Gastroesophageal sphincter (tissue), 4 donors: ENCODE measurements at regions not wholly inside any gene's neighbourhood (a gene's known extent, or its start where the extent isn't known, plus 50 kb on each side); places are given as distances from the start of the nearest gene placed in this dataset.

Experiments used
- ATAC-seq: fragments of 150-250 bp; one replicate; pipeline ENCODE4 v1.9.1; 2016; ENCODE audit warnings: mild to moderate bottlenecking, moderate library complexity
- H3K27ac ChIP-seq, 4 donors: fragments of 200-600 bp; sonication (generic) in 3 of 4; 1 replicate in 3 of 4; 2 replicates in 1 of 4; pipeline ENCODE4 v1.5.1; 2016 to 2019
- H3K27me3 ChIP-seq: fragments of 200-600 bp; sonication (generic); one replicate; pipeline ENCODE4 v1.5.1; 2019
- H3K36me3 ChIP-seq, 2 donors: fragments of 200-600 bp; sonication (generic); one replicate each; pipeline ENCODE4 v1.5.1; 2019; ENCODE audit warnings: control low read depth in 1 of 2
- H3K4me1 ChIP-seq, 3 donors: fragments of 200-600 bp; sonication (generic); 1 replicate in 2 of 3; 2 replicates in 1 of 3; pipeline ENCODE4 v1.5.1; 2016 to 2019; ENCODE audit warnings: control low read depth in 2 of 3
- H3K4me3 ChIP-seq, 2 donors: fragments of 200-600 bp; sonication (generic); one replicate each; pipeline ENCODE4 v1.5.1; 2019; ENCODE audit warnings: mild to moderate bottlenecking in 1 of 2, moderate library complexity in 1 of 2
- H3K9me3 ChIP-seq, 3 donors: fragments of 200-600 bp; sonication (generic); one replicate each; pipeline ENCODE4 v1.5.1; 2017 to 2019; ENCODE audit warnings: control low read depth in 2 of 3
- CTCF ChIP-seq, 4 experiments: fragments of 200-600 bp in 2 of 4; fragments of 450-650 bp in 2 of 4; sonication (generic) in 1 of 4; IDR thresholded peaks; one replicate each; pipeline ENCODE4 v1.5.1; 2017 to 2019; ENCODE audit warnings: antibody characterized with exemption in 4 of 4, mild to moderate bottlenecking in 2 of 4, moderate library complexity in 2 of 4
- EP300 ChIP-seq: sonication (generic); formaldehyde crosslinking; IDR thresholded peaks from one replicate; pipeline ENCODE4 v1.6.1; 2017; ENCODE audit warnings: antibody characterized with exemption, mild to moderate bottlenecking
- POLR2A ChIP-seq, 2 donors: fragments of 450-650 bp; IDR thresholded peaks; one replicate each; pipeline ENCODE4 v1.6.1; 2017; ENCODE audit warnings: antibody characterized with exemption in 2 of 2, mild to moderate bottlenecking in 2 of 2, moderate library complexity in 1 of 2
- POLR2AphosphoS5 ChIP-seq: sonication (generic); formaldehyde crosslinking; IDR thresholded peaks from one replicate; pipeline ENCODE4 v1.6.1; 2017; ENCODE audit warnings: antibody characterized with exemption
- WGBS, 2 donors: methylation state at CpG; one replicate each; pipeline ENCODE4 v1.1.5; 2018; ENCODE audit warnings: low coverage in 1 of 2; 5-methylcytosine and 5-hydroxymethylcytosine counted together

GRCh38 chr14:106209755-106210154, 683.4 kb downstream of the TMEM121 start:
- no peak for TF ChIP-seq POLR2AphosphoS5
- no peak for TF ChIP-seq EP300
- no peak for TF ChIP-seq CTCF (IDR thresholded peaks at IDR 0.05)
- TF ChIP-seq POLR2A (IDR thresholded peaks at IDR 0.05) = no peak
- Histone ChIP-seq H3K27me3 (peaks cover 43% of the 10 kb centered on the region), H3K9me3 (no peaks in the 10 kb centered on the region), H3K36me3 (no peaks in the 10 kb centered on the region), H3K4me3 (no peak overlapping the region), H3K4me1 (no peaks in the 10 kb centered on the region), H3K27ac (no peak overlapping the region)
- ATAC-seq = no peak
- WGBS, 2 donors = 65 to 83% methylated on average over 1 to 5 of the region's 7 CpGs

GRCh38 chr14:106210650-106211049, 684.3 kb downstream of the TMEM121 start:
- Histone ChIP-seq H3K27me3 (peaks cover 40% of the 10 kb centered on the region), H3K9me3 (no peaks in the 10 kb centered on the region), H3K4me3 (no peak overlapping the region), H3K27ac (no peak overlapping the region), H3K4me1 (no peaks in the 10 kb centered on the region), H3K36me3 (no peaks in the 10 kb centered on the region)
- ATAC-seq = no peak
- TF ChIP-seq POLR2A (IDR thresholded peaks at IDR 0.05) (no peak), EP300 (no peak), POLR2AphosphoS5 (no peak), CTCF (IDR thresholded peaks at IDR 0.05) (no peak)
- 36 to 49% methylated on average over 7 of the region's 7 CpGs for WGBS, 2 donors

GRCh38 chr14:106211334-106211900, 685.0 kb downstream of the TMEM121 start:
- WGBS, 2 donors = 49 to 50% methylated on average over 2 to 6 of the region's 7 CpGs
- no peaks in the 10 kb centered on the region for H3K9me3 ChIP-seq
- no peak for ATAC-seq
- H3K4me3 ChIP-seq = no peak overlapping the region
- peaks cover 40% of the 10 kb centered on the region for H3K27me3 ChIP-seq
- no peaks in the 10 kb centered on the region for H3K4me1 ChIP-seq
- no peak overlapping the region for H3K27ac ChIP-seq
- H3K36me3 ChIP-seq = no peaks in the 10 kb centered on the region
- TF ChIP-seq POLR2A (IDR thresholded peaks at IDR 0.05) (no peak), POLR2AphosphoS5 (no peak), EP300 (no peak), CTCF (IDR thresholded peaks at IDR 0.05) (no peak)

GRCh38 chr14:106215229-106215628, 688.8 kb downstream of the TMEM121 start:
- H3K27ac ChIP-seq = no peak overlapping the region
- WGBS, 2 donors = 0 to 23% methylated on average over 2 of the region's 2 CpGs
- H3K4me1 ChIP-seq = no peaks in the 10 kb centered on the region
- no peaks in the 10 kb centered on the region for H3K9me3 ChIP-seq
- H3K27me3 ChIP-seq = peaks cover 35% of the 10 kb centered on the region
- ATAC-seq = no peak
- no peaks in the 10 kb centered on the region for H3K36me3 ChIP-seq
- TF ChIP-seq EP300 = no peak
- TF ChIP-seq POLR2AphosphoS5 = no peak
- TF ChIP-seq CTCF (IDR thresholded peaks at IDR 0.05) = no peak
- no peak for TF ChIP-seq POLR2A (IDR thresholded peaks at IDR 0.05)
- no peak overlapping the region for H3K4me3 ChIP-seq

GRCh38 chr14:106216679-106217078, 690.3 kb downstream of the TMEM121 start:
- no peak for ATAC-seq
- Histone ChIP-seq H3K4me3 (no peak overlapping the region), H3K9me3 (no peaks in the 10 kb centered on the region), H3K27ac (no peak overlapping the region), H3K4me1 (no peaks in the 10 kb centered on the region), H3K36me3 (no peaks in the 10 kb centered on the region), H3K27me3 (peaks cover 37% of the 10 kb centered on the region)
- WGBS, 2 donors = 50 to 67% methylated on average over 1 of the region's 1 CpG
- TF ChIP-seq POLR2AphosphoS5 (no peak), CTCF (IDR thresholded peaks at IDR 0.05) (no peak), EP300 (no peak), POLR2A (IDR thresholded peaks at IDR 0.05) (no peak)
